Psoas muscle (tissue), 7 donors: ENCODE measurements at regions not wholly inside any gene's neighbourhood (a gene's known extent, or its start where the extent isn't known, plus 50 kb on each side); places are given as distances from the start of the nearest gene placed in this dataset.

Source experiments
- ATAC-seq, 4 donors: fragments of 200-7000 bp; cut with Tn5 transposase; one replicate each; pipeline ENCODE4 v1.9.1; 2020; ENCODE audit warnings: moderate library complexity in 3 of 4, mild to moderate bottlenecking in 2 of 4
- DNase-seq, 2 donors: peaks; one replicate each; pipeline ENCODE4 v3.0.0-alpha.2; 2020
- H3K27ac ChIP-seq: fragments of 200-600 bp; one replicate; pipeline ENCODE4 v1.8.0; 2022
- H3K27me3 ChIP-seq, 3 donors: fragments of 200-600 bp in 1 of 3; one replicate each; pipeline versions ENCODE4 v1.6.1 to v1.8.0; 2013 to 2022; ENCODE audit warnings: low read length in 2 of 3, mild to moderate bottlenecking in 2 of 3, moderate library complexity in 1 of 3; ENCODE audit not compliant: insufficient read depth in 3 of 3
- H3K36me3 ChIP-seq, 2 donors: fragments of 200-600 bp in 1 of 2; one replicate each; pipeline versions ENCODE4 v1.6.1 to v1.8.0; 2013 to 2022; ENCODE audit warnings: low read depth in 1 of 2, mild to moderate bottlenecking in 1 of 2, moderate library complexity in 1 of 2; ENCODE audit not compliant: insufficient read depth in 1 of 2
- H3K4me1 ChIP-seq: fragments of 200-600 bp; one replicate; pipeline ENCODE4 v1.8.0; 2022
- H3K4me3 ChIP-seq: fragments of 200-600 bp; one replicate; pipeline ENCODE4 v1.8.0; 2022; ENCODE audit warnings: mild to moderate bottlenecking
- H3K9me3 ChIP-seq: fragments of 200-600 bp; one replicate; pipeline ENCODE4 v1.8.0; 2022
- CTCF ChIP-seq: fragments of 200-600 bp; IDR thresholded peaks from one replicate; pipeline ENCODE4 v1.8.0; 2022; ENCODE audit warnings: antibody characterized with exemption
- WGBS, 3 donors: extraction: QIAGEN DNeasy Blood & Tissue Kit; methylation state at CpG; one replicate each; pipeline versions ENCODE4 v1.1.6 to v1.1.7; 2013; 5-methylcytosine and 5-hydroxymethylcytosine counted together
- intact Hi-C, 2 donors: fragments of 100-400 bp; cut with DNase I; formaldehyde crosslinking; loops; one replicate each; pipeline versions ENCODE4 v1.11.0 to v1.14.2; 2022
- donor health status: healthy with polysubstance abuse.
- donor health status: DM: no; HTN: no; CAD: no; lungs with moderate emphysema.
- donor health status: Bipolar disorder and iron deficiency.
- donor health status: healthy.
- donor health status: DM: yes; HTN: yes; CAD: no.
- donor health status: DM: no; HTN: no; CAD: no.
- donor health status: DM: yes; HTN: yes; CAD: no.

GRCh38 chr17:12376276-12376675 lies 289.4 kb upstream of the MYOCD start:
- no peak overlapping the region for H3K27ac ChIP-seq
- H3K9me3 ChIP-seq = no peaks in the 10 kb centered on the region
- H3K4me1 ChIP-seq = no peaks in the 10 kb centered on the region
- WGBS, 3 donors = 62 to 73% (median 65%) methylated on average over 2 to 3 of the region's 3 CpGs
- no peak for ATAC-seq
- no peak for DNase-seq
- H3K36me3 ChIP-seq = no peaks in the 10 kb centered on the region
- H3K27me3 ChIP-seq = peaks cover 0 to 3% (median 0%) of the 10 kb centered on the region in 3 donors
- no peak overlapping the region for H3K4me3 ChIP-seq
- intact Hi-C loops = no loop called here
- no peak for TF ChIP-seq CTCF

- intact Hi-C loops = no loop called here
- no peaks in the 10 kb centered on the region for H3K9me3 ChIP-seq
- ATAC-seq (no peak), DNase-seq (no peak)
- H3K36me3 ChIP-seq = no peaks in the 10 kb centered on the region
- H3K27me3 ChIP-seq = no peaks in the 10 kb centered on the region
- no peak overlapping the region for H3K27ac ChIP-seq
- H3K4me1 ChIP-seq = no peaks in the 10 kb centered on the region
- H3K4me3 ChIP-seq = no peak overlapping the region
- WGBS, 3 donors = 14 to 22% (median 17%) methylated on average over 1 of the region's 1 CpG
- no peak for TF ChIP-seq CTCF
Measured at GRCh38 chr17:12386225-12386624, 279.5 kb upstream of the MYOCD start.

GRCh38 chr17:12388226-12388625 lies 277.5 kb upstream of the MYOCD start:
- intact Hi-C loops = no loop called here
- Histone ChIP-seq H3K27ac (no peak overlapping the region), H3K9me3 (no peaks in the 10 kb centered on the region), H3K4me3 (no peak overlapping the region), H3K27me3 (no peaks in the 10 kb centered on the region), H3K36me3 (no peaks in the 10 kb centered on the region), H3K4me1 (no peaks in the 10 kb centered on the region)
- no peak for TF ChIP-seq CTCF
- 66 to 76% (median 72%) methylated on average over 3 of the region's 3 CpGs for WGBS, 3 donors
- DNase-seq = no peak
- no peak for ATAC-seq

GRCh38 chr17:12389421-12389820 lies 276.3 kb upstream of the MYOCD start:
- DNase-seq = no peak
- 80 to 89% (median 87%) methylated on average over 2 of the region's 2 CpGs for WGBS, 3 donors
- intact Hi-C loops = no loop called here
- H3K4me3 ChIP-seq = no peak overlapping the region
- H3K4me1 ChIP-seq = no peaks in the 10 kb centered on the region
- H3K27me3 ChIP-seq = no peaks in the 10 kb centered on the region
- no peaks in the 10 kb centered on the region for H3K9me3 ChIP-seq
- TF ChIP-seq CTCF = no peak
- H3K36me3 ChIP-seq = no peaks in the 10 kb centered on the region
- ATAC-seq = no peak
- no peak overlapping the region for H3K27ac ChIP-seq

- H3K27ac ChIP-seq = no peak overlapping the region
- ATAC-seq = no peak
- WGBS, 3 donors = 78 to 82% (median 81%) methylated on average over 4 of the region's 4 CpGs
- intact Hi-C loops = no loop called here
- no peak overlapping the region for H3K4me3 ChIP-seq
- H3K27me3 ChIP-seq = no peaks in the 10 kb centered on the region
- no peaks in the 10 kb centered on the region for H3K36me3 ChIP-seq
- H3K9me3 ChIP-seq = no peaks in the 10 kb centered on the region
- DNase-seq = no peak
- no peak for TF ChIP-seq CTCF
- no peaks in the 10 kb centered on the region for H3K4me1 ChIP-seq
Measured at GRCh38 chr17:12390631-12391030, 275.1 kb upstream of the MYOCD start.
